GM19035 (cell line): ENCODE measurements at regions not wholly inside any gene's neighbourhood (a gene's known extent, or its start where the extent isn't known, plus 50 kb on each side); places are given as distances from the start of the nearest gene placed in this dataset.
"Not testable (repeated sequence)": the region's sequence is repeated elsewhere in the genome, so short reads cannot be mapped to it uniquely, and the experiment has no call there.

Source experiments
- ATAC-seq: cut with Tn5 transposase; IDR thresholded peaks from one replicate; pipeline ENCODE4 v1.9.1; 2021; ENCODE audit not compliant: unreplicated experiment

- ATAC-seq = no peak
Measured at GRCh38 chr9:87392086-87392485, 105.6 kb upstream of the DAPK1 start.

GRCh38 chr9:87393706-87394230 lies 103.9 kb upstream of the DAPK1 start:
- no peak for ATAC-seq

GRCh38 chr9:87395804-87396479 lies 101.7 kb upstream of the DAPK1 start:
- no peak for ATAC-seq

GRCh38 chr9:87401681-87402080 lies 96.0 kb upstream of the DAPK1 start:
- no peak for ATAC-seq

GRCh38 chr9:87402537-87402936 lies 95.1 kb upstream of the DAPK1 start:
- ATAC-seq = no peak

GRCh38 chr9:87405677-87406542 lies 91.8 kb upstream of the DAPK1 start:
- ATAC-seq = no peak

- no peak for ATAC-seq
Measured at GRCh38 chr9:87406543-87407166, 91.0 kb upstream of the DAPK1 start.

- not testable (repeated sequence) for ATAC-seq
Measured at GRCh38 chr9:87410047-87411005, 87.3 kb upstream of the DAPK1 start.

- ATAC-seq = no peak
Measured at GRCh38 chr9:87420884-87421283, 76.8 kb upstream of the DAPK1 start.

GRCh38 chr9:87421734-87422133 lies 75.9 kb upstream of the DAPK1 start:
- no peak for ATAC-seq

GRCh38 chr9:87422999-87423398 lies 74.7 kb upstream of the DAPK1 start:
- ATAC-seq = no peak

GRCh38 chr9:87423885-87424284 lies 73.8 kb upstream of the DAPK1 start:
- ATAC-seq = not testable (repeated sequence)

GRCh38 chr9:87425202-87425601 lies 72.5 kb upstream of the DAPK1 start:
- ATAC-seq = no peak

- no peak for ATAC-seq
Measured at GRCh38 chr9:87427851-87428506, 69.7 kb upstream of the DAPK1 start.

- no peak for ATAC-seq
Measured at GRCh38 chr9:87428659-87429058, 69.0 kb upstream of the DAPK1 start.

- ATAC-seq = no peak
Measured at GRCh38 chr9:87431837-87432236, 65.8 kb upstream of the DAPK1 start.

- ATAC-seq = no peak
Measured at GRCh38 chr9:87433853-87434252, 63.8 kb upstream of the DAPK1 start.

- no peak for ATAC-seq
Measured at GRCh38 chr9:87434366-87434765, 63.3 kb upstream of the DAPK1 start.

GRCh38 chr9:87435189-87435880 lies 62.3 kb upstream of the DAPK1 start:
- ATAC-seq = no peak
